ENCODE measurements at regions not wholly inside any gene's neighbourhood (a gene's known extent, or its start where the extent isn't known, plus 50 kb on each side); places are given as distances from the start of the nearest gene placed in this dataset.

DNA sequence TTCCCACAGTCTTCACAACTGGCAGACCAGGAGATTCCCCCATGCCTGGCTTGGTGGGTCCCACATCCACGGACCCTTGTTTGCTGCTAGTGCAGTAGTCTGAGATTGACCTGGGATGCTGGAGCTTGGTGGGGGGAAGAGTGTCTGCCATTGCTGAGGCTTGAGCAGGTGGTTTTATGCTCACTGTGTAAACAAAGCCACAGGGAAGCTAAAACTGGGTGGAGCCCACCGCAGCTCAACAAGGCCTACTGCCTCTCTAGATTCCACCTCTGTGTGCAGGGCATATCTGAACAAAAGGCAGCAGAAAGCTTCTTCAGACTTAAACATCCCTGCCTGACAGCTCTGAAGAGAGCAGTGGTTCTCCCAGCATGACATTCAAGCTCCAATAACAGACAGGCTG is 177.3 kb upstream of the ETV3 start:
- Histone ChIP-seq H3K27me3 (ENCODE audit: insufficient read depth, low read length, poor library complexity, severe bottlenecking) (no peaks in the 10 kb centered on the region), H3K9ac (ENCODE audit: low read depth, low read length, poor library complexity, severe bottlenecking) (no peak overlapping the region), H2AFZ (ENCODE audit: low read length) (no peak overlapping the region), H4K20me1 (ENCODE audit: insufficient read depth, low read length, poor library complexity, severe bottlenecking) (no peaks in the 10 kb centered on the region), H3K4me1 (ENCODE audit: insufficient read depth, low read length, poor library complexity, severe bottlenecking) (peaks cover 13% of the 10 kb centered on the region), H3K4me2 (ENCODE audit: low read depth, low read length, poor library complexity, severe bottlenecking) (no peak overlapping the region), H3K79me2 (ENCODE audit: insufficient read depth, low read length) (no peaks in the 10 kb centered on the region), H3K9me2 (replicated peaks; ENCODE audit: low read depth, low read length) (no peaks in the 10 kb centered on the region), H3F3A (ENCODE audit: low read depth) (no peaks in the 10 kb centered on the region), H3K36me3 (ENCODE audit: insufficient read depth, low read length) (no peaks in the 10 kb centered on the region), H3K4me3 (ENCODE audit: low read length, poor library complexity, severe bottlenecking) (no peak overlapping the region), H3K9me3 (ENCODE audit: insufficient read depth, low read depth, low read length) (peaks cover 3% of the 10 kb centered on the region; the same call in 1 of the 2 replicates)
- TF ChIP-seq, protein P1, sequence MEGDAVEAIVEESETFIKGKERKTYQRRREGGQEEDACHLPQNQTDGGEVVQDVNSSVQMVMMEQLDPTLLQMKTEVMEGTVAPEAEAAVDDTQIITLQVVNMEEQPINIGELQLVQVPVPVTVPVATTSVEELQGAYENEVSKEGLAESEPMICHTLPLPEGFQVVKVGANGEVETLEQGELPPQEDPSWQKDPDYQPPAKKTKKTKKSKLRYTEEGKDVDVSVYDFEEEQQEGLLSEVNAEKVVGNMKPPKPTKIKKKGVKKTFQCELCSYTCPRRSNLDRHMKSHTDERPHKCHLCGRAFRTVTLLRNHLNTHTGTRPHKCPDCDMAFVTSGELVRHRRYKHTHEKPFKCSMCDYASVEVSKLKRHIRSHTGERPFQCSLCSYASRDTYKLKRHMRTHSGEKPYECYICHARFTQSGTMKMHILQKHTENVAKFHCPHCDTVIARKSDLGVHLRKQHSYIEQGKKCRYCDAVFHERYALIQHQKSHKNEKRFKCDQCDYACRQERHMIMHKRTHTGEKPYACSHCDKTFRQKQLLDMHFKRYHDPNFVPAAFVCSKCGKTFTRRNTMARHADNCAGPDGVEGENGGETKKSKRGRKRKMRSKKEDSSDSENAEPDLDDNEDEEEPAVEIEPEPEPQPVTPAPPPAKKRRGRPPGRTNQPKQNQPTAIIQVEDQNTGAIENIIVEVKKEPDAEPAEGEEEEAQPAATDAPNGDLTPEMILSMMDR (conservative IDR thresholded peaks at IDR 0.05; ENCODE audit: low read length): no peak
- TF ChIP-seq EZH2phosphoT487 (IDR thresholded peaks at IDR 0.05; ENCODE audit: borderline replicate concordance): no peak

GRCh38 chr1:157314408-157314807 is 176.2 kb upstream of the ETV3 start:
- Histone ChIP-seq H3K9ac (ENCODE audit: low read depth, low read length, poor library complexity, severe bottlenecking) (no peak overlapping the region), H3K4me2 (ENCODE audit: low read depth, low read length, poor library complexity, severe bottlenecking) (no peak overlapping the region), H3K4me3 (ENCODE audit: low read length, poor library complexity, severe bottlenecking) (no peak overlapping the region), H3K36me3 (ENCODE audit: insufficient read depth, low read length) (no peaks in the 10 kb centered on the region), H3K4me1 (ENCODE audit: insufficient read depth, low read length, poor library complexity, severe bottlenecking) (peaks cover 13% of the 10 kb centered on the region), H3K9me2 (replicated peaks; ENCODE audit: low read depth, low read length) (no peaks in the 10 kb centered on the region), H4K20me1 (ENCODE audit: insufficient read depth, low read length, poor library complexity, severe bottlenecking) (no peaks in the 10 kb centered on the region), H3K27me3 (ENCODE audit: insufficient read depth, low read length, poor library complexity, severe bottlenecking) (no peaks in the 10 kb centered on the region), H2AFZ (ENCODE audit: low read length) (no peak overlapping the region), H3K9me3 (ENCODE audit: insufficient read depth, low read depth, low read length) (peaks cover 3% of the 10 kb centered on the region; the same call in 1 of the 2 replicates), H3F3A (ENCODE audit: low read depth) (no peaks in the 10 kb centered on the region), H3K79me2 (ENCODE audit: insufficient read depth, low read length) (no peaks in the 10 kb centered on the region)
- TF ChIP-seq EZH2phosphoT487 (IDR thresholded peaks at IDR 0.05; ENCODE audit: borderline replicate concordance): no peak
- TF ChIP-seq, protein P1 (conservative IDR thresholded peaks at IDR 0.05; ENCODE audit: low read length): no peak

DNA sequence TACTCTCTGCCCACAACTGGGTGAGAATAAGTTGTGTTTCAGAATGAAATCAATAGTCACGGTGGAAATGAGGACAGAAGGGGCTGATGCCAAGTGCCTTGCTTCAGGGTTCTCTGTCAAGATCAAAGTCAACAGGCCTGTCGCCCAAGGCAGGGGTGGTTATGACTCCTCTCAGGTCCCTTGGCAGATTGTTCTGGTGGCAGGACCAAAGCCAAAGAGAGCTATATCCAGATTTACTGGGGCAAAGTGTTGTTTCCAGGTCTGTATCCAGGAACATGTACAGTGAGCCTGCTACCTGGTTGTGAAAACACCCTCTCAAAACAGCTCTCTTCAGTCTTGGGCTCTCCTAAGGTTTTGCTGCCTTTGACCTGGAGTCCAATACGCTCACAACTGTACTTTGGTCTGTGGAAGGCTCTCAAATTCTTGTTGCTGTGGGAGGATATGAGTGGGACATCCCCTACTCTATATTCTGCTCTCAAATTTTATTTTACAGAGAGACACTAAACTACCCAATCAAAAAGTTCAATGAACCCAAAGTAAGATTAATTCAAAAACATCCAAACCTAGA is 175.1 kb upstream of the ETV3 start:
- TF ChIP-seq EZH2phosphoT487 (IDR thresholded peaks at IDR 0.05; ENCODE audit: borderline replicate concordance): no peak
- TF ChIP-seq, protein P1 (conservative IDR thresholded peaks at IDR 0.05; ENCODE audit: low read length): no peak
- H3K4me2 ChIP-seq (ENCODE audit: low read depth, low read length, poor library complexity, severe bottlenecking): no peak overlapping the region
- H3F3A ChIP-seq (ENCODE audit: low read depth): no peaks in the 10 kb centered on the region
- H3K9me3 ChIP-seq (ENCODE audit: insufficient read depth, low read depth, low read length): no peaks in the 10 kb centered on the region
- H4K20me1 ChIP-seq (ENCODE audit: insufficient read depth, low read length, poor library complexity, severe bottlenecking): no peaks in the 10 kb centered on the region
- H3K9me2 ChIP-seq (replicated peaks; ENCODE audit: low read depth, low read length): no peaks in the 10 kb centered on the region
- H3K4me1 ChIP-seq (ENCODE audit: insufficient read depth, low read length, poor library complexity, severe bottlenecking): peaks cover 13% of the 10 kb centered on the region
- H2AFZ ChIP-seq (ENCODE audit: low read length): no peak overlapping the region
- H3K9ac ChIP-seq (ENCODE audit: low read depth, low read length, poor library complexity, severe bottlenecking): no peak overlapping the region
- H3K36me3 ChIP-seq (ENCODE audit: insufficient read depth, low read length): no peaks in the 10 kb centered on the region
- no peak overlapping the region for H3K4me3 ChIP-seq (ENCODE audit: low read length, poor library complexity, severe bottlenecking)
- H3K27me3 ChIP-seq (ENCODE audit: insufficient read depth, low read length, poor library complexity, severe bottlenecking): no peaks in the 10 kb centered on the region
- no peaks in the 10 kb centered on the region for H3K79me2 ChIP-seq (ENCODE audit: insufficient read depth, low read length)

All from Loucy (cell line).